GM13977 (cell line): ENCODE measurements at regions not wholly inside any gene's neighbourhood (a gene's known extent, or its start where the extent isn't known, plus 50 kb on each side); places are given as distances from the start of the nearest gene placed in this dataset.

Experiments used
- DNase-seq: peaks from one replicate; pipeline ENCODE4 v3.0.0; 2012; ENCODE audit warnings: low spot score
- in situ Hi-C: fragments of 300-500 bp; cut with MboI; formaldehyde crosslinking; loops from one replicate; pipeline ENCODE4 v1.12.0; 2022; ENCODE audit warnings: low sequenced_read_pairs, low pct_unique_long_range_greater_than_20kb, mixed read lengths, inconsistent platforms; ENCODE audit not compliant: unreplicated experiment
- TF ChIP-seq, protein P1 (sequence below): IDR thresholded peaks from 2 replicates; pipeline ENCODE4 v1.5.1; 2012; ENCODE audit warnings: mild to moderate bottlenecking, control low read depth; ENCODE audit not compliant: insufficient read depth; ENCODE audit errors: extremely low read depth, missing control alignments

DNA sequence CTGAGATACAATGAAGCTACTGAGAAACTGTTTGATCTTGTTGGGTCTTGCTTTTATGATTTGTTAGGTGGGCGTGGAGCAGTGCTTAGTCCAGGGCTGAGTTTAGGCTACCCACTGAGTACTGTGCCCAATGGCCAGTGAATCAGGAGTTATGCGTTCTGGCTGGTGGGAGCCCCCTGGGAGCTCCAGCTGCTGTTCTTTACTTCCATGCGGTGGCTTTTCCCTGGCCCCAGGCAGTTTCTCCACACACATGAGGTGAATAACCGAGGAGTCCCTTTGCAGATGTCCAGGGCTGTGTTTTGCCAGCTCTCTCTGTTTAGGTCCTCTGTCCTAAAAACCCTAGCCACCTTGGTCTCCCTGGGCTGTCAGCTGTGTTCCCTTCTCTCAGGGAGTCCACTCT, 106.5 kb downstream of the KLF13 start:
- in situ Hi-C loops = loop anchor here (10.0 kb wide), 2 partner anchors 52 to 208 kb away; no protein-coding TSS in a partner anchor
- TF ChIP-seq, protein P1, sequence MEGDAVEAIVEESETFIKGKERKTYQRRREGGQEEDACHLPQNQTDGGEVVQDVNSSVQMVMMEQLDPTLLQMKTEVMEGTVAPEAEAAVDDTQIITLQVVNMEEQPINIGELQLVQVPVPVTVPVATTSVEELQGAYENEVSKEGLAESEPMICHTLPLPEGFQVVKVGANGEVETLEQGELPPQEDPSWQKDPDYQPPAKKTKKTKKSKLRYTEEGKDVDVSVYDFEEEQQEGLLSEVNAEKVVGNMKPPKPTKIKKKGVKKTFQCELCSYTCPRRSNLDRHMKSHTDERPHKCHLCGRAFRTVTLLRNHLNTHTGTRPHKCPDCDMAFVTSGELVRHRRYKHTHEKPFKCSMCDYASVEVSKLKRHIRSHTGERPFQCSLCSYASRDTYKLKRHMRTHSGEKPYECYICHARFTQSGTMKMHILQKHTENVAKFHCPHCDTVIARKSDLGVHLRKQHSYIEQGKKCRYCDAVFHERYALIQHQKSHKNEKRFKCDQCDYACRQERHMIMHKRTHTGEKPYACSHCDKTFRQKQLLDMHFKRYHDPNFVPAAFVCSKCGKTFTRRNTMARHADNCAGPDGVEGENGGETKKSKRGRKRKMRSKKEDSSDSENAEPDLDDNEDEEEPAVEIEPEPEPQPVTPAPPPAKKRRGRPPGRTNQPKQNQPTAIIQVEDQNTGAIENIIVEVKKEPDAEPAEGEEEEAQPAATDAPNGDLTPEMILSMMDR = no peak
- no peak for DNase-seq

DNA sequence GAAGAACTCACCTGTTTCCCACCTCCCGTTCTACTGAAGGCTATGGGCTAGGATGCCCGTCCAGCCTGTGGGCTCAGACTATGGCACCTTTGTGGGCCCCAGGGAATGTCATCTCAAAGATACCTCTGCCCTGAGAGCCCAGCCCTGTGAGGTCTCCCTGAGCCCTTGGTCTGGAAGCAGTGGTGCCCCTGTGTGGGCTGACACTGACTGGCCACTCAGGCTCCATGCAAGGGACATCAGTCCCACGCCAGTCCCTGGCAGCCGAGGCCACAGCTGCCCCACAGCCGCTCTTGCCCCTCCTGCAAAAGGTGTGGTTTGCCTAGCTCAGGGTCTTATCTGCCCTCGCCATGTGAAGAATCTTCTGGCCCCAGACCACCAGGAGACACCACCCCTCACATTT, 106.9 kb downstream of the KLF13 start:
- TF ChIP-seq, protein P1 = no peak
- no peak for DNase-seq
- in situ Hi-C loops = loop anchor here (10.0 kb wide), 2 partner anchors 51 to 209 kb away; no protein-coding TSS in a partner anchor

DNA sequence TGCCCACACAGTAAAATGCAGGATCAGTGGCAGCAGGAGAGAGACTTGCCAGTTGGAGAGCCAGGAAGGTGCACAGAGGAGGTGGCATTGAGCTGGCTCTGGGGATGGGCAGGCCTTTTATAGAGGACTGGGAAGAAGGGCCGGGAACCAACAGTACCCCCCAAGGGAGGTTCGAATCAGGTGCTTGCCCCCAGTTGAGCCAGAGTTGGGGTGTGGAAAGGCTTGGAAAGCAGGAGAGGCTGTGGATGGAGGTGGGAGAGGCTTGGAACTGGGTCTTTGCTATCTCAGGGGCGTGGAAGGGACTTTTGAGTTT, 107.6 kb downstream of the KLF13 start:
- in situ Hi-C loops = loop anchor here (10.0 kb wide), 2 partner anchors 51 to 209 kb away; no protein-coding TSS in a partner anchor
- TF ChIP-seq, protein P1 = no peak
- no peak for DNase-seq

DNA sequence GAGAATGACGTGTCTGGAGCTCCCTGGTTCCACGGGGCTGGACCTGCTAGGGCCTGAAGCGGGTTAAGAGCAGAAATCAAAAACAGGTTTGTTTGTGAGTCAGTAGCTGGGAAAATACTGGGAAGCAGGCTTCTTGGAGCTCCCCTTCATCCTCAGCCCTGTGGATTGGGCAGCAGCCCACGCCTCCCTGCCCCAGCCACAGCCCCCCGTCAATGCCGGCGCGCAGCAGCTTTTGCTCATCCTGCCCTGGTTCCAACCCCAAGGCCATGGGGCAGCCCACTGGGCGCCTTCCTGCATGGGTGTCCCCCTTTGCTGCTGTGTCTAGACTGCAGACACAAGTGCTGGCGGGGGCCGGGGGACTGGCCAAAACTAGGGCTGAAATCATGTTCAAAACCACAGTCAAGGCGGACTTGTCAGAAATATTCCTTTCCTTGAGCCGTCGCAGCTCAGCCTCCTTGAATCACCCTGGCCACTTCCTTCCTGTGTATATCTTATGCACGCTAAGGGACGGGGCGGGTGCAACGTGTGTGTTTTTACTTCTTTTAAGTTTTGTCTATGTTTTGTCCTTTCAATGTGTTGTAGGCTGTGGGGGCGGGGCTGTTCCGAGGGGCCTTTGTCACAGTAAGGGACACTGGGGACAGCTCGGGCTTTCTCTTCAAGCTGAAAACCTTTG, 108.1 kb downstream of the KLF13 start:
- TF ChIP-seq, protein P1 = no peak
- peak; percentile 79 for DNase-seq
- in situ Hi-C loops = loop anchor here (10.0 kb wide), 2 partner anchors 50 to 210 kb away; no protein-coding TSS in a partner anchor

DNA sequence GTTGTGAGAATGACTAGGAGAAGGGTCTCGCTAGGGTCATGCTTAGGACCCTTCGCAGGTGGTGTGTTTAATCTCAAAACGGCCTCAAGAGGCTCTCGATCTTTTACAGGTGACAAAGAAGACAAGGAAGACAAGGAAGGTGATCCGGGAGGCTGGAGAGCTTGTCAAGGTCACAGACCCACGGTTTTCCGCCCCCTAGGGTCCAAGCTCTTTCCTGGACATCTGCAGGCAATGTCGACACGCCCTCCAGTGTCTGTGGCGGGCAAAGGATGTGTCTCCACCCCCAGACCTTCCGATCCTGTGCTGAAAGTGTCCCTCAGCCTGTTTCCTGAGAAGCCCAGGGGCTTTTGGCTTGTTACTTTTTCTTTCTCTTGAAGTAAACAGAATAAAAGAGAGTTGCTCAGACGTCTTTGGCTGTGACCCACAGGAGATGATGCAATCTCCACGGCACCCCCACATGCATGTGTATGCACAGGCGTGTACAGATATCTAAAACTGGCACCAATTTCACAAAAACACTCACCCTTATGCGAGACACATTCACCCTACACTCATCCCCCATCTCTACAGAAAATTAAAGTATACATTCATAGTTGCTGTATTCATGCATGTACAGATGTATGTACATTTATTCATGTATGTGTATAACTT, 108.8 kb downstream of the KLF13 start:
- in situ Hi-C loops = loop anchor here (10.0 kb wide), 2 partner anchors 49 to 211 kb away; no protein-coding TSS in a partner anchor
- TF ChIP-seq, protein P1 = peak; percentile 78
- DNase-seq = peak; percentile 76

DNA sequence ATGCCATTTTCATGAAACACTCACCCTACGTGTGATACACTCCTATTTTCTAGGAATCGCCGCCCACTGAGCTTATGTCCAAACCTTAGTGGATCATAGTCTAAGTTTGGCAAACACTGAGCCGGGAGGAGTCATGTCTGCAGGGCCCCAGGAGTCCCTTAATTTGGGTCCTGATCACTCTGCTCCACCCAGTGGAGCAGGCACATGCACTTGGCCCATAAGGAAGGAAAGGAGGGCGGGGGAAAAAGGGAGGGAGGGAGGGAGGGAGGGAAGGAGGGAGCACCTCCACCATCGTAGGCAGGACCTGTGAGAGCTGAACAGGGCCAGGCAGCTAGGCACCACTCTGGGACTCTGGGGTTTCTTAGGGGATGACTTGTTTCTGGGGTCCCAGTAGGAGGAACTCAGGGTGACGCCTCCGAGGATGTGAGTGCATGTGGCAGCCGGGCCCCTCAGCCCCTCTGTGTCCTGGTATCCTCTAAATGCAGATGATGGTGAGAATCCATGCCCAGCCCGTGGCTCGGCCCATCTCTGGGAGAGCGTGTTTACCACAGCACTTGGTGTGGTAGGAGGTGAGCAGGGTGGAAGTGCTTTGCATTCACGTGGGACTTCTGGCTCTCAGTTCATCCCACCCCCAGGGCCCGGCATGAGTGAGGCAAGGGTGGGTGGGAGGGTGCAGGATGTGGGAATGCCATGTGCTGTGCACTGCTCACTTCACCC, 109.4 kb downstream of the KLF13 start:
- in situ Hi-C loops = loop anchor here (10.0 kb wide), 2 partner anchors 49 to 211 kb away; no protein-coding TSS in a partner anchor
- no peak for DNase-seq

More for the DNA sequence above, 109.4 kb downstream of the KLF13 start:
- TF ChIP-seq, protein P1 = no peak
